Trophoblast cell (in vitro differentiated cells and primary cell): ENCODE measurements at regions not wholly inside any gene's neighbourhood (a gene's known extent, or its start where the extent isn't known, plus 50 kb on each side); places are given as distances from the start of the nearest gene placed in this dataset.

Experiments
- DNase-seq, 2 donors: peaks; one replicate each; pipeline ENCODE4 v3.0.0-alpha.2; 2016
- H2AFZ ChIP-seq: 2 replicates; pipeline ENCODE4 v1.6.1; 2013; ENCODE audit warnings: low read length, moderate library complexity, mild to moderate bottlenecking; ENCODE audit not compliant: insufficient read depth, poor library complexity
- H2AK5ac ChIP-seq: 2 replicates; pipeline ENCODE4 v1.6.1; 2013; ENCODE audit warnings: mild to moderate bottlenecking, low read length
- H2BK120ac ChIP-seq: 2 replicates; pipeline ENCODE4 v1.6.1; 2013; ENCODE audit warnings: low read length, mild to moderate bottlenecking, moderate library complexity; ENCODE audit not compliant: insufficient read depth, poor library complexity
- H2BK12ac ChIP-seq: 2 replicates; pipeline ENCODE4 v1.6.1; 2013; ENCODE audit warnings: mild to moderate bottlenecking, low read length, moderate library complexity
- H2BK5ac ChIP-seq: 2 replicates; pipeline ENCODE4 v1.6.1; 2013; ENCODE audit warnings: low read length, low read depth, moderate library complexity, mild to moderate bottlenecking; ENCODE audit not compliant: poor library complexity
- H3K14ac ChIP-seq: 2 replicates; pipeline ENCODE4 v1.6.1; 2013; ENCODE audit warnings: mild to moderate bottlenecking, low read length
- H3K18ac ChIP-seq: 2 replicates; pipeline ENCODE4 v1.6.1; 2013; ENCODE audit warnings: mild to moderate bottlenecking, low read length
- H3K23ac ChIP-seq: 2 replicates; pipeline ENCODE4 v1.6.1; 2013; ENCODE audit warnings: low read length
- H3K27ac ChIP-seq: 2 replicates; pipeline ENCODE4 v1.5.1; 2013; ENCODE audit warnings: low read depth, mild to moderate bottlenecking, inconsistent platforms, low read length, moderate library complexity
- H3K27me3 ChIP-seq: 2 replicates; pipeline ENCODE4 v1.6.1; 2013; ENCODE audit warnings: inconsistent platforms, mild to moderate bottlenecking, low read length, moderate library complexity; ENCODE audit not compliant: insufficient read depth
- H3K36me3 ChIP-seq, 2 experiments: 1 replicate in 1 of 2; 2 replicates in 1 of 2; pipeline ENCODE4 v1.6.1; 2013; ENCODE audit warnings: low read length in 2 of 2, mild to moderate bottlenecking in 2 of 2, moderate library complexity in 1 of 2; ENCODE audit not compliant: insufficient read depth in 2 of 2, control insufficient read depth in 1 of 2
- H3K4ac ChIP-seq: 2 replicates; pipeline ENCODE4 v1.6.1; 2013; ENCODE audit warnings: low read depth, mild to moderate bottlenecking, low read length, moderate library complexity
- H3K4me1 ChIP-seq, 2 experiments: 1 replicate in 1 of 2; 2 replicates in 1 of 2; pipeline ENCODE4 v1.6.1; 2013; ENCODE audit warnings: low read length in 2 of 2, mild to moderate bottlenecking in 2 of 2, moderate library complexity in 1 of 2; ENCODE audit not compliant: insufficient read depth in 2 of 2, control insufficient read depth in 1 of 2
- H3K4me2 ChIP-seq: 2 replicates; pipeline ENCODE4 v1.6.1; 2013; ENCODE audit warnings: inconsistent platforms, mild to moderate bottlenecking, low read length, moderate library complexity
- H3K4me3 ChIP-seq: 2 replicates; pipeline ENCODE4 v1.5.1; 2013; ENCODE audit warnings: mild to moderate bottlenecking, low read depth, low read length, inconsistent platforms
- H3K79me1 ChIP-seq: one replicate; pipeline ENCODE4 v1.6.1; 2013; ENCODE audit warnings: low read length
- H3K79me2 ChIP-seq: 2 replicates; pipeline ENCODE4 v1.6.1; 2013; ENCODE audit warnings: low read length, mild to moderate bottlenecking; ENCODE audit not compliant: control insufficient read depth, insufficient read depth, poor library complexity
- H3K9ac ChIP-seq: 2 replicates; pipeline ENCODE4 v1.6.1; 2013; ENCODE audit warnings: mild to moderate bottlenecking, low read length
- H3K9me3 ChIP-seq: 2 replicates; pipeline ENCODE4 v1.6.1; 2013; ENCODE audit warnings: low read depth, mild to moderate bottlenecking, control low read depth, inconsistent platforms, low read length; ENCODE audit not compliant: insufficient read depth
- H4K12ac ChIP-seq: 2 replicates; pipeline ENCODE4 v1.6.1; 2013; ENCODE audit warnings: low read depth, mild to moderate bottlenecking, low read length, moderate library complexity
- H4K8ac ChIP-seq: 2 replicates; pipeline ENCODE4 v1.6.1; 2013; ENCODE audit warnings: low read depth, mild to moderate bottlenecking, low read length, moderate library complexity
- H4K91ac ChIP-seq: one replicate; pipeline ENCODE4 v1.6.1; 2013; ENCODE audit warnings: low read depth, mild to moderate bottlenecking, low read length, moderate library complexity
- whole genome bisulfite sequencing: extraction: QIAGEN DNeasy Blood & Tissue Kit; methylation state at CpG from one replicate; pipeline ENCODE4 v1.1.7; 2013; ENCODE audit warnings: missing lambda C conversion rate; ENCODE audit not compliant: insufficient read length, insufficient coverage; ENCODE audit errors: extremely low coverage; 5-methylcytosine and 5-hydroxymethylcytosine counted together

DNA sequence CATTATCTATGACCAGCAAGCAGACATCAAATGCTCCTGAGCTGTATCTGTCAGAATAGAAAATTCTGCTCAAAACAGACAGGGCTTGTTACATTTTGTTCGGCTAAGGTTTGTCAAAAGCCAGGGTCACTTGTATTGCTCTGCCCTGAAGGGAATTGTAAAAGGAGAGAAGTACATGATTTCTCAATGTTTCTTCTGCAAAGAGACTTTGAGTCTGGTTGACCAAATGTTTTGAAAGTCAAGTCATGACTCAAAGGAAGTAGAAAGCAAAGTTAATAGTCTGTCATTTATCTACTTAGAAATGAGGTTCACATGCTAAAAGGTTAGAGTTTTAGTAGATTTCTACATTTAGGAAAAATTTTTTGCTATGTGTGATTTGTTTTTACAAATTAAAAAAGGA, 1624.1 kb upstream of the ZEB2 start:
- no peak overlapping the region for H2AK5ac ChIP-seq
- H3K4ac ChIP-seq = no peak overlapping the region
- H3K9ac ChIP-seq = no peak overlapping the region
- H3K27ac ChIP-seq = no peak overlapping the region
- H2BK5ac ChIP-seq = no peak overlapping the region
- no peaks in the 10 kb centered on the region for H3K27me3 ChIP-seq
- DNase-seq = no peak
- no peak overlapping the region for H3K4me2 ChIP-seq
- H3K14ac ChIP-seq = no peak overlapping the region
- no peak overlapping the region for H4K12ac ChIP-seq
- H3K79me1 ChIP-seq = no peaks in the 10 kb centered on the region
- no peak overlapping the region for H4K91ac ChIP-seq
- no peaks in the 10 kb centered on the region for H3K4me1 ChIP-seq
- no peak overlapping the region for H2BK12ac ChIP-seq
- no peak overlapping the region for H4K8ac ChIP-seq
- H2AFZ ChIP-seq = no peak overlapping the region
- H3K36me3 ChIP-seq = no peaks in the 10 kb centered on the region
- no peak overlapping the region for H3K4me3 ChIP-seq
- H3K79me2 ChIP-seq = no peaks in the 10 kb centered on the region
- WGBS = no CpG with 5 or more reads among the region's 1 CpG
- no peak overlapping the region for H3K18ac ChIP-seq
- H2BK120ac ChIP-seq = no peak overlapping the region
- no peaks in the 10 kb centered on the region for H3K9me3 ChIP-seq
- no peak overlapping the region for H3K23ac ChIP-seq

DNA sequence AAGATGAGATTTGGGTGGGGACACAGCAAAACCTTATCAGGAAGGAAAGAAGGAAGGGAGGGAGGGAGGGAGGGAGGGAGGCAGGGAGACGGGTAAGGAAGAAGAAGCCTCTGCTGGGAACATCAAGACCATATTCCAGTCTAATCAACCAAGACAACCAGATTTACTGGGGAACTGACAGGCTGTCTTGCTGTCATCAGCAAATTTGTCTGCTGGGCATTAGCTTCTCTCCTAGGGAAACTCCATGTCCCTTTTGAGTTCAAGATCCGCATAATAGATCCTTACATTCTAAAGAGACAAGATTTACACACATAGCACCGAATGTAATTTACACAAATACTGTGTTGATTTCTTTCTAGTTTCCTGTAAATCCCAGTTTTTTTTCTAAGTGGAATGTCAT, 1618.9 kb upstream of the ZEB2 start:
- Histone ChIP-seq H3K79me2 (no peaks in the 10 kb centered on the region), H3K4me2 (no peak overlapping the region), H3K4me1 (peaks cover 0 to 3% of the 10 kb centered on the region in 2 experiments), H3K9ac (no peak overlapping the region), H3K79me1 (no peaks in the 10 kb centered on the region), H3K36me3 (no peaks in the 10 kb centered on the region), H3K9me3 (no peaks in the 10 kb centered on the region), H3K14ac (no peak overlapping the region), H3K18ac (no peak overlapping the region), H4K8ac (no peak overlapping the region), H2AK5ac (no peak overlapping the region), H3K27me3 (no peaks in the 10 kb centered on the region), H2AFZ (no peak overlapping the region), H3K4me3 (no peak overlapping the region), H3K23ac (no peak overlapping the region), H3K27ac (no peak overlapping the region), H4K12ac (no peak overlapping the region), H2BK12ac (no peak overlapping the region), H4K91ac (no peak overlapping the region), H2BK5ac (no peak overlapping the region), H2BK120ac (no peak overlapping the region), H3K4ac (no peak overlapping the region)
- DNase-seq = no peak
- WGBS = no CpG with 5 or more reads among the region's 3 CpGs

DNA sequence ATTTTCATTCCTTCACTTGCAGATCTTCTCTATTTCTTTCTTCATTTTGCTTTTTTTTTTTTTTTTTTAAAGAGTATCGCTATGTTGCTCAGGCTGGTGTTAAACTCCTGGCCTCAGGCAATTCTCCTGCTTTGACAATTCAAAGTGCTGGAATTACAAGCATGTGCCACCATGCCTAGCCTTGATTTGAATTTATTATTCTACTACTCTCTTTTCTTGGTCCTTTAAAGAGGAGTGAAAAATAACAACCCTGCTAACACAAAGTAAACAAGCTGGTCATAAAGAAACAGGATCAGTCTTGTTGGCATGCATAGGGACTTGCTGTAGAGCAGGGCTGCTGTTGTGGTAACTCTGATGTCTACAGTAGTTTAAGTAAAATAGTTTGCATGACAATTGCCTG, 1615.3 kb upstream of the ZEB2 start:
- no peak overlapping the region for H3K14ac ChIP-seq

DNA sequence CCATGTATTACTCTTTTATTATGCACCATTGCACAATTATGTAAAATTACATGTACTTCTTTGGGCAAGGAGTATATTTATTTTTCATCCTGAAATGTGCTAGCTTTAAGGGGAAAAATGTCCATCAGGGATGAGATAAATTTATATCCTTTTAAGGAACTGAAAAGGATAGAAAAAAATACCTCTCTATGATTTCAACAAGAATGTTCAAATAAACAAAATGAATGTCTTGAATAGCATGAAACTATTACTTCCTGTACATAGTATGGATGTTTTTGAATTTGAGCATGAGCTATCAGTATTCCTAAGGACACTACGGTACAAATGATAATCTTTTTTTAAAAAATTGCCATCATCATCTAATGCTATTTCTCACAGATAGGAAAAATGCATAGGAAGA, 1611.9 kb upstream of the ZEB2 start:
- Histone ChIP-seq H4K8ac (no peak overlapping the region), H4K12ac (no peak overlapping the region), H3K27ac (no peak overlapping the region), H3K9me3 (no peaks in the 10 kb centered on the region), H3K27me3 (no peaks in the 10 kb centered on the region), H3K14ac (no peak overlapping the region), H2AFZ (no peak overlapping the region), H2AK5ac (no peak overlapping the region), H3K4me3 (no peak overlapping the region), H3K23ac (no peak overlapping the region), H3K18ac (no peak overlapping the region), H3K4me1 (peaks cover 0 to 3% of the 10 kb centered on the region in 2 experiments), H3K36me3 (no peaks in the 10 kb centered on the region), H3K4me2 (no peak overlapping the region), H2BK12ac (no peak overlapping the region), H3K4ac (no peak overlapping the region), H2BK120ac (no peak overlapping the region), H3K79me1 (no peaks in the 10 kb centered on the region), H3K9ac (no peak overlapping the region), H3K79me2 (no peaks in the 10 kb centered on the region), H2BK5ac (no peak overlapping the region), H4K91ac (no peak overlapping the region)
- no peak for DNase-seq
- no CpG with 5 or more reads among the region's 1 CpG for WGBS

More for the DNA sequence above, 1615.3 kb upstream of the ZEB2 start:
- Histone ChIP-seq H2BK12ac (no peak overlapping the region), H3K4me2 (no peak overlapping the region), H3K27ac (no peak overlapping the region), H3K79me2 (no peaks in the 10 kb centered on the region), H2BK5ac (no peak overlapping the region), H4K12ac (no peak overlapping the region), H4K8ac (no peak overlapping the region), H3K23ac (no peak overlapping the region), H3K4ac (no peak overlapping the region), H3K27me3 (no peaks in the 10 kb centered on the region), H3K79me1 (no peaks in the 10 kb centered on the region), H3K18ac (no peak overlapping the region), H2AFZ (no peak overlapping the region), H2AK5ac (no peak overlapping the region), H3K36me3 (no peaks in the 10 kb centered on the region), H3K9ac (no peak overlapping the region), H3K9me3 (no peaks in the 10 kb centered on the region), H3K4me3 (no peak overlapping the region), H3K4me1 (peaks cover 0 to 3% of the 10 kb centered on the region in 2 experiments), H2BK120ac (no peak overlapping the region), H4K91ac (no peak overlapping the region)
- WGBS = no CpG with 5 or more reads among the region's 1 CpG
- no peak for DNase-seq
